ENCODE measurements at regions not wholly inside any gene's neighbourhood (a gene's known extent, or its start where the extent isn't known, plus 50 kb on each side); places are given as distances from the start of the nearest gene placed in this dataset.

DNA sequence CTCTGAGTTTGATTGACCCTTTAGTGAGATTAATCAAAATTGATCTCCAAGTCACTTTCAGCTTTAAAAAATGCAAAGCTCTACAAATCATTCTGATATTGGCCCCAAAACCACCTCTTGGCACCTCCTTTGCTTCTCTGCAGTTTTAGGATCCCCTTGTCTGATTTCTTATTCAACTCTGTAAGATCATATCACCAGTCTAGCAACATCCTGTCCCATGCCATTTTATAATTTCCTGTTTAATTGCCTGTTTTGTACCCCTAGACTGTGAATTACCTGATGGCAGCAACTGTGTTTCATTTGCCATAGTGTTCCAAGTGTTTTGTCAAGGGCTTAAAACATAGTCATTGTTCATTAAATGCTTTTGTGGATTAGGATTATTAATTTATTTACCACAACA is 406.3 kb upstream of the TRIB2 start:
- Histone ChIP-seq H3K4me3 (ENCODE audit: low read length) (no peak overlapping the region), H3K9ac (ENCODE audit: low read depth, low read length) (no peak overlapping the region), H3K4me1 (ENCODE audit: insufficient read depth, low read length) (peaks cover 17% of the 10 kb centered on the region), H3K36me3 (ENCODE audit: insufficient read depth, low read depth, low read length) (no peaks in the 10 kb centered on the region), H3K9me3 (ENCODE audit: insufficient read depth, low read depth, low read length) (no peaks in the 10 kb centered on the region), H3K27ac (ENCODE audit: low read length) (no peak overlapping the region), H3K27me3 (ENCODE audit: insufficient read depth, low read length) (no peaks in the 10 kb centered on the region)

DNA sequence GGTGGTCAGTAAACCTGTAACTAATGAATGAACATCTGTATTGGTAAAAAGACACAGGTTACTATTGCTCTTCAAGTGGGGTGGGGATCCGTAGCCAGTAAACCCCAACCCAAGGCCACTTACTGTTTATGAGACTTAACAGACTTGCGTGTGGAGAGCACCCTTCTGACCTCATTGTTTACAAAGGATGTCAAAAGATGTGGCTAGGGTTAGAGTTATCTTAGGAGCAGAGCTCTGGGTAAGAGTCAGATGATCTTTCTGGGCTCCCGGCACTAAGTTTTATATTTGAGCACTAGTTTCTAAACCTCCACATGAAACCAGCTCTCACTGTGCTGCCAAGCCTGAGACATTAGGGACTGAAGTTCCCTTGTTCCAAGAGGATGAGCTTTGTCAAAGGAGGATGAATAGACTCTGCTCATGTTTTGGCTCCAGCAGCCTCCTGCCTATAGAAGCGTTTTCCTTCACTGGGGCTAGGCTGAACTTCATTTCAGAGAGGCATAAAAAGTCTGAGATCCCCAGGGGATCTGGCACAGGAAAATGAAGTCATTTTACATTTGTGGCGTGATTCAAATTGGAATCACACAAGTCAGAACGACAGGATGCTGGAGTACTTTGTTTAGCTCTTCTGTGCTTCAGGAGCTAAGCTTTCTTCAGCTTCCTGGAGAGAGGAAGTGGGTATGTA is 403.1 kb upstream of the TRIB2 start:
- no peaks in the 10 kb centered on the region for H3K27me3 ChIP-seq (ENCODE audit: insufficient read depth, low read length)
- H3K27ac ChIP-seq (ENCODE audit: low read length) = no peak overlapping the region
- H3K4me3 ChIP-seq (ENCODE audit: low read length) = no peak overlapping the region
- H3K9ac ChIP-seq (ENCODE audit: low read depth, low read length) = no peak overlapping the region
- no peaks in the 10 kb centered on the region for H3K9me3 ChIP-seq (ENCODE audit: insufficient read depth, low read depth, low read length)
- H3K4me1 ChIP-seq (ENCODE audit: insufficient read depth, low read length) = peaks cover 17% of the 10 kb centered on the region
- H3K36me3 ChIP-seq (ENCODE audit: insufficient read depth, low read depth, low read length) = no peaks in the 10 kb centered on the region

DNA sequence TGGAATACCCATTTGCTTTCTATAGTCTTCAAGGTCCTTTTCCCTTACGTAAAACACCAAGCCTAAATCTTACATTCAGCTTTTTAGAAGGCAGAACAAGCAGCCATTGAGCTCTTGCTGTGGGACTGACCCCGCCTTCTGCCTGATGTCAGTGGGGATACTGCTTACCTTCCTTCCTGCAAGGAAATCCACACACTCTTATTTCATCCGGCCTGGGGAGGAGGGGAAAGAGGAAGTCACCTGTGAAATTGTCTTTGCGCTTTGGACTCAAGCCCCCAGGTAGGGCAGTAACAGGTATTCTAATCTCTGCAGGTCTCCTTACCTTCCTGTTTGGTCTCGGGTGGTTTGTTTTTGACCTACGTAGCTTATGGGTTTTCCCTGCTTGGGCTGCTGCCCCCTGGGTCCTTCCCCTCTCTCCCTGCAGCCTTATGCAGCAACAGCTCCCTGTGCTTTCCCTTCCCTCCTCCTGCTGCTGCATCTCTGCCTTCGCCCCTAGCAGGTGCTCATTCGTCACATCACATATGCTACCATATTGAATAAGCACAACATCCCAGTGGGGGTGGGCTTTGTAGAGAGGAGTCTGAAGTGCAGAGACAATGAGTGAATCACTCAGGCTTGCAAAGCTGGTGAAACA is 402.5 kb upstream of the TRIB2 start:
- Histone ChIP-seq H3K9me3 (ENCODE audit: insufficient read depth, low read depth, low read length) (no peaks in the 10 kb centered on the region), H3K27me3 (ENCODE audit: insufficient read depth, low read length) (no peaks in the 10 kb centered on the region), H3K27ac (ENCODE audit: low read length) (no peak overlapping the region), H3K4me3 (ENCODE audit: low read length) (no peak overlapping the region), H3K36me3 (ENCODE audit: insufficient read depth, low read depth, low read length) (no peaks in the 10 kb centered on the region), H3K9ac (ENCODE audit: low read depth, low read length) (0 out of 2 replicates have a peak overlapping the region, but pooled peaks have one; percentile 3), H3K4me1 (ENCODE audit: insufficient read depth, low read length) (peaks cover 17% of the 10 kb centered on the region)

DNA sequence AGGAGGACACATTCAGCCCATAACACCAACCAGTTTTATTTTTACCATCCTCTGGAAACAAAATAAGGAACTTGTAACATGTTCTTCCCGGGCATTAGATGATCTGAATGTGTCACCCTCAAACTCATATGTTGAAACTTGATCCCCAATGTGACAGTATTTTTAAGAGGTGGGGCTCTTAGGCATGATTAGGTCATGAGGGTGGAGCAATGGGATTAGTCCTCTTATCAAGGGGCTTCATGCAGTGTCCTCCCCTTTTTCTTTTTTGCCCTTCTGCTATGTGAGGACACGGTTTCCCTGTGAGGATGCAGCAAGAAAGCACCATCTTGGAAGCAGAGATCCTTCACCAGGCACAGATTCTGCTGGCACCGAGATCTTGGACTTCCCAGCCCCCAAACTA is 401.5 kb upstream of the TRIB2 start:
- Histone ChIP-seq H3K9me3 (ENCODE audit: insufficient read depth, low read depth, low read length) (no peaks in the 10 kb centered on the region), H3K9ac (ENCODE audit: low read depth, low read length) (no peak overlapping the region), H3K27me3 (ENCODE audit: insufficient read depth, low read length) (no peaks in the 10 kb centered on the region), H3K4me1 (ENCODE audit: insufficient read depth, low read length) (peaks cover 17% of the 10 kb centered on the region), H3K36me3 (ENCODE audit: insufficient read depth, low read depth, low read length) (no peaks in the 10 kb centered on the region), H3K4me3 (ENCODE audit: low read length) (no peak overlapping the region), H3K27ac (ENCODE audit: low read length) (no peak overlapping the region)

DNA sequence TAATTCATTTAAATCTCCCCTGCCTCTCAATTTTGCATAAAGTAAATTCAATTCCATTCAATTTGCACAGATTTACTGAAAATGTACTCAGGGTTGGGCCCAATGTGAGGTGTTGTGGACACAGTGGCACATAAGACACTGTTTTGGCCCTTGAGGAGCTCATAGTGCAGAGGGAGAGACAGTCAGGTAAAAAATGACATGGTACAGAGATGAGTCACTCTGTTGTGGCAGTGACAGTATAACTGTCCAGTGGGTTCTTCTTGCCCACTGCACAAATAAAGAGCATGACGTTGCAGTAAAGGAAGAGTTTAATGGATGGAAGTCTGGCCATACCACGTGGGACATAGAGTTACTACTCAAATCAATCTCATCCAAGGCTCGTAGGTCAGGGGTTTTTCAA is 400.3 kb upstream of the TRIB2 start:
- Histone ChIP-seq H3K9ac (ENCODE audit: low read depth, low read length) (no peak overlapping the region), H3K4me3 (ENCODE audit: low read length) (no peak overlapping the region), H3K4me1 (ENCODE audit: insufficient read depth, low read length) (peaks cover 17% of the 10 kb centered on the region), H3K36me3 (ENCODE audit: insufficient read depth, low read depth, low read length) (no peaks in the 10 kb centered on the region), H3K9me3 (ENCODE audit: insufficient read depth, low read depth, low read length) (no peaks in the 10 kb centered on the region), H3K27me3 (ENCODE audit: insufficient read depth, low read length) (no peaks in the 10 kb centered on the region), H3K27ac (ENCODE audit: low read length) (no peak overlapping the region)

DNA sequence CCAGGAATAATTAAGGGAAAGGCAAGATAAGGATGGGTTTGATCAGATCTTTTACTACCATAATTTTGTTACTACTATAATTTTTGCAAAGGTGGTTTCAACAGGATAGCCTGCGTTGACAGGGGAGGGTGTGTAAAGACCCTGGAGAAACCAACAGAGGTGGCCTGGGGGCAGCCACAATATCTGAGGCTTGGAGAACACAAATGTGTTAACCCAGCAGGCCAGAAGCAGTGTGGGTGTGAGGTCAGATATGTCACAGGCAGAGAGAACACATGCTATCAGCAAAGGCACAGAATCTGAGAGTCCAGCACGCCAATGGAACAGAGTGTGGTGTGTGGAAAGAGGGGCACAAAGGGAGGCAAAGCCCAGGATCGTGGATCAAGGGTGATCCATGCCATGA is 399.4 kb upstream of the TRIB2 start:
- no peak overlapping the region for H3K9ac ChIP-seq (ENCODE audit: low read depth, low read length)
- peaks cover 17% of the 10 kb centered on the region for H3K4me1 ChIP-seq (ENCODE audit: insufficient read depth, low read length)
- H3K27ac ChIP-seq (ENCODE audit: low read length) = no peak overlapping the region
- H3K27me3 ChIP-seq (ENCODE audit: insufficient read depth, low read length) = no peaks in the 10 kb centered on the region
- H3K9me3 ChIP-seq (ENCODE audit: insufficient read depth, low read depth, low read length) = no peaks in the 10 kb centered on the region
- H3K36me3 ChIP-seq (ENCODE audit: insufficient read depth, low read depth, low read length) = no peaks in the 10 kb centered on the region
- no peak overlapping the region for H3K4me3 ChIP-seq (ENCODE audit: low read length)

DNA sequence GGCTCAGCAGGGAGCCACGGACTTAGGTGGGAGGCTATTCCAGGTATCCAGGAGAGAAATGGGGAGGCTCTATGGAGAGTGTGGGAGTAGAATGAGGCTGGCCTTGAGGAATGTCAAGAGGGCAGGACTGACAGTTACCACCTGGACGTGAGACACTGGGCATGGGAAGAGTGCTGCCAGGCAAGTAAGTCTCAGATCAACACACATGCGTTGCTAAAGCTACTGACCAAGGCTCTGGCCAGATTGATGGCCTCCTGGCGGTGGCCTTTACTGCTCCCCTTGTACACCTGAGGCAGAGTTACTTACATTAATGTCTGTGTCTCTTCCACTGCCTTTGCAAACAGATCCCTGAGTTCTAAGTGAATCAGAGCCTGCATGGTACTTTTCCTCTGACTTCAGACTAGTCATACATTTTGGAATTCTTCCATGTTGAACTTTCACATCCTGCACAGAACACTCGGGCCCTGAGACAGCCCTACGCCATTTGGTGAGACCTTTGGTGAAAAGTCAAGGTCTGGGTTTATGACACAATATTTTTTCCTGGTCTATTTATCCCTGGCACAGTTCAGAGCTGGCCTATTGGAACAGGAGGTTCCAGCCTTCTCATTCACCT is 398.8 kb upstream of the TRIB2 start:
- Histone ChIP-seq H3K27me3 (ENCODE audit: insufficient read depth, low read length) (no peaks in the 10 kb centered on the region), H3K36me3 (ENCODE audit: insufficient read depth, low read depth, low read length) (no peaks in the 10 kb centered on the region), H3K9me3 (ENCODE audit: insufficient read depth, low read depth, low read length) (no peaks in the 10 kb centered on the region), H3K4me3 (ENCODE audit: low read length) (no peak overlapping the region), H3K27ac (ENCODE audit: low read length) (no peak overlapping the region), H3K4me1 (ENCODE audit: insufficient read depth, low read length) (peaks cover 16% of the 10 kb centered on the region), H3K9ac (ENCODE audit: low read depth, low read length) (no peak overlapping the region)

DNA sequence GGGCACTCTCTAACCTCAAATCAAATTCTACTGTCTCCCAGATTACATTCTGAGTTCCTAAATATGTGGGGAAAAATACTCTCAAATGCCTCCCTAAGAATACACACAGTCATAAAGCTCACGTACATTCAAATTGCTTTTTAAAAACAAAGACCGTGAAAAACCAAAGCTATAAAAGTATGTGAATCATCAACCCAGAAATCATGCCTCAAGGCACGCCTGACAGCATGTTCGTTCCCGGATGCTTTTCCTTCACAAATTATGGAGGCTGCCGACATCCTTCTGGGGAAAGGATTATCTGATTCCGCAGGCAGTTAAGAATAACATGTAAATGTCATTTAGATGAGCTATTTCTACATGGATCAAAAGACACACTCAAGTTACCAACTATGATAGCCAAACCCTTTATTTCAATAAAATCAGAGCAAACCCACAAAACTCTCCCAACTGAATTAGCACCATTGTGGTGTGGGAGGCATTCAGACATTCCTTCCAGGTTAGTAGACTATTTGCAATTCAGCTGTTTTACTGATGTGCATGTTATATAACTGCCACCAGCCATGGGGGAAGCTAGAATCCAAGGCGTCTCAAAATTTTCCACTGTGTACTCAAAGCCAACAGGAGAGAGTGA is 398.2 kb upstream of the TRIB2 start:
- no peak overlapping the region for H3K9ac ChIP-seq (ENCODE audit: low read depth, low read length)
- H3K36me3 ChIP-seq (ENCODE audit: insufficient read depth, low read depth, low read length) = no peaks in the 10 kb centered on the region
- no peaks in the 10 kb centered on the region for H3K27me3 ChIP-seq (ENCODE audit: insufficient read depth, low read length)
- H3K4me3 ChIP-seq (ENCODE audit: low read length) = no peak overlapping the region
- peaks cover 11% of the 10 kb centered on the region for H3K4me1 ChIP-seq (ENCODE audit: insufficient read depth, low read length)
- no peaks in the 10 kb centered on the region for H3K9me3 ChIP-seq (ENCODE audit: insufficient read depth, low read depth, low read length)
- H3K27ac ChIP-seq (ENCODE audit: low read length) = no peak overlapping the region

DNA sequence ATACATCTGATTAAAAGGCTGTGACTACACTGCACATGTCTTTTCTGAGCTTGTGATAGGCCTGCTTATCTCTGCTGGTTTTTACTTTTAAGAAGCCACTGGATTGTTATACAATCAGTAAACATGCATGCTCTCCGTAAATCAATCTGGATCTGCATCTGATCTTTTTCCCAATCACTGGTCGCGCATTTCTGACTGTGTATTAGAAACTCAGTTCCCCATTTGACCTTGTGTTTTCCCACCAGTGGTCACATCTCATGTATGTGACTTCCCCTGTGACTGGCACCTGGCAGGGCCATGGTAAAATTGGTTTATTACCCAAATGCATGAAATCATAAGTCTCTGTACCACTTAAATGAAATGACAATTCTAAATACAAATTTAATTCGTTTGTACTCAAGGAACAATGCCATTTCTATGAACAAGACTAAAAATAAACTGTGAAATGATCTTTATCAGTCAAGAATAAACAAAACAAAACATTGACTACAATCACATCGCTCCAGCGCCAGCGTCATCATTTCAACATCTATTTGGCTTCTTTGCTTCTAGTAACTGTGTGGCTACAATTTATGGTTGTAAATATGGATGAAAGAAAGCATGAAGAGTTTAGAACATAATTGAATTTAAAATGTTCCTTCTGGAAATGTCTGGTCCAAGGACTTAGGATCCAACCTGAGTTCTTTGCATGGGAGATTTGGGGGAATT is 396.6 kb upstream of the TRIB2 start:
- no peaks in the 10 kb centered on the region for H3K27me3 ChIP-seq (ENCODE audit: insufficient read depth, low read length)
- no peaks in the 10 kb centered on the region for H3K9me3 ChIP-seq (ENCODE audit: insufficient read depth, low read depth, low read length)
- no peak overlapping the region for H3K9ac ChIP-seq (ENCODE audit: low read depth, low read length)
- no peaks in the 10 kb centered on the region for H3K4me1 ChIP-seq (ENCODE audit: insufficient read depth, low read length)
- H3K27ac ChIP-seq (ENCODE audit: low read length) = no peak overlapping the region
- no peaks in the 10 kb centered on the region for H3K36me3 ChIP-seq (ENCODE audit: insufficient read depth, low read depth, low read length)
- H3K4me3 ChIP-seq (ENCODE audit: low read length) = no peak overlapping the region

DNA sequence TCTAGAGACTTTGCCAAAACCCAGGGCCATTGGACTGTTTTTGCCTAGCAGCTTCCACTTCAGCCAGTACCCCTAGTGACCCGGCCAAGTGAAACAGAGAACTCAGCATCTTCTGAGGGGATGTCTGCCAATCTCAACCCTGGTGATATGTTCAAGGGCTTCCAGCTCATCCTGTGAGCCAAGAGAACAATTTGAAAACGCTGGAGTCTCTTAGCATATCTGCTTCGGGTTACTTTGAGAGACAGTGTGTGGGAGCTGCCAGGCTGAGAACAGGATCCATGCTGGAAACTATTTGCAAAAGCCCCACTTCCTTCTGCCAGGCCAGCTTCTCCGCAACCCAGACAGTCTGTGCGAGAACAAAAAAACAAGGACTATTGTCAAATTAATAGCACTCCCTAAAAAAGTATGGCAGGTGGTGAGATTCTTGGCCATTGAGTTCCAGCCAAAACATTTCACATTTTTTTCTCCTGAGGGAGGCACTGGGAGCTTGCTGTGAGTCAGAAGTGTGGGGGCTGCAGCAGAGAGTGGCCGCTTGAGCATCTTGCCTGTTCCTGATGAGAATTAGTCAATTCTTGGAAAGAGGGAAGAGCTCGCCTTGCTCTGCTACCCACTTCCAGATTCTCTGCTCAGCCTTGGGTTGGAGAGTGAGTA is 395.6 kb upstream of the TRIB2 start:
- Histone ChIP-seq H3K4me1 (ENCODE audit: insufficient read depth, low read length) (no peaks in the 10 kb centered on the region), H3K27ac (ENCODE audit: low read length) (no peak overlapping the region)

DNA sequence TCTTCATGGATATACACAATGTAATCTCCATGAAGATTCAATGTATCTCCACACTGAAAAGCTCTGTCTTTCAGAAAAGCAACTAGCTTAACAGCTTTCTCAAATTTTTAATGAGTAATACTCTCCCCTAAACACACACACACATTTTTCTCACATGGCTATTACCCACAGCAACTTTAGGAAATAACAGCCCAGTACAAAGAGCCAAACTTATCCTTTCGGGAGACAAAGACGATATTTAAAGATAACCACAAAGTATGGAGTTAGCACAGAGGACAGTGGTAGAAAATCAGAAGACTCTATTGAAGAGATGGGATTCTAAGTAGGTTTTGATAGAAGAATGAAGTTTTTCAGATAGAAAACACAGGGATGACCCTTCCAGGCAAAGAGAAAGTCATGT is 394.9 kb upstream of the TRIB2 start:
- Histone ChIP-seq H3K36me3 (ENCODE audit: insufficient read depth, low read depth, low read length) (no peaks in the 10 kb centered on the region), H3K4me3 (ENCODE audit: low read length) (no peak overlapping the region), H3K27me3 (ENCODE audit: insufficient read depth, low read length) (no peaks in the 10 kb centered on the region), H3K4me1 (ENCODE audit: insufficient read depth, low read length) (no peaks in the 10 kb centered on the region), H3K9me3 (ENCODE audit: insufficient read depth, low read depth, low read length) (no peaks in the 10 kb centered on the region), H3K9ac (ENCODE audit: low read depth, low read length) (no peak overlapping the region), H3K27ac (ENCODE audit: low read length) (no peak overlapping the region)

More for the DNA sequence above, 395.6 kb upstream of the TRIB2 start:
- H3K9me3 ChIP-seq (ENCODE audit: insufficient read depth, low read depth, low read length) = no peaks in the 10 kb centered on the region
- H3K9ac ChIP-seq (ENCODE audit: low read depth, low read length) = no peak overlapping the region
- H3K4me3 ChIP-seq (ENCODE audit: low read length) = no peak overlapping the region
- H3K27me3 ChIP-seq (ENCODE audit: insufficient read depth, low read length) = no peaks in the 10 kb centered on the region
- no peaks in the 10 kb centered on the region for H3K36me3 ChIP-seq (ENCODE audit: insufficient read depth, low read depth, low read length)
